ENCODE measurements at regions not wholly inside any gene's neighbourhood (a gene's known extent, or its start where the extent isn't known, plus 50 kb on each side); places are given as distances from the start of the nearest gene placed in this dataset.

GRCh38 chr6:40312213-40313015 lies 274.8 kb downstream of the LRFN2 start:
- DNase-seq, result no peak

- DNase-seq, result peak; percentile 26
Observed at GRCh38 chr6:40308533-40309306, 278.4 kb downstream of the LRFN2 start.

GRCh38 chr6:40307712-40308111 lies 279.5 kb downstream of the LRFN2 start:
- DNase-seq, result no peak

- DNase-seq, result no peak
Observed at GRCh38 chr6:40302856-40303454, 284.2 kb downstream of the LRFN2 start.

- DNase-seq, result no peak
Observed at GRCh38 chr6:40299681-40300080, 287.5 kb downstream of the LRFN2 start.

- DNase-seq, result no peak
Observed at GRCh38 chr6:40298207-40298606, 289.0 kb downstream of the LRFN2 start.

- no peak for DNase-seq
Observed at GRCh38 chr6:40295251-40295950, 291.8 kb downstream of the LRFN2 start.

- no peak for DNase-seq
Observed at GRCh38 chr6:40293460-40294185, 293.5 kb downstream of the LRFN2 start.

GRCh38 chr6:40293060-40293459 lies 294.1 kb downstream of the LRFN2 start:
- DNase-seq, result no peak

- no peak for DNase-seq
Observed at GRCh38 chr6:40290816-40291215, 296.3 kb downstream of the LRFN2 start.

GRCh38 chr6:40288919-40289318 lies 298.2 kb downstream of the LRFN2 start:
- no peak for DNase-seq

GRCh38 chr6:40287296-40287850 lies 299.8 kb downstream of the LRFN2 start:
- DNase-seq, result no peak

GRCh38 chr6:40286721-40287120 lies 300.4 kb downstream of the LRFN2 start:
- no peak for DNase-seq

- no peak for DNase-seq
Observed at GRCh38 chr6:40285996-40286395, 301.2 kb downstream of the LRFN2 start.

GRCh38 chr6:40285535-40285934 lies 301.6 kb downstream of the LRFN2 start:
- DNase-seq, result no peak

GRCh38 chr6:40282986-40283385 lies 304.2 kb downstream of the LRFN2 start:
- DNase-seq, result no peak

- no peak for DNase-seq
Observed at GRCh38 chr6:40281402-40281801, 305.8 kb downstream of the LRFN2 start.

GRCh38 chr6:40280231-40280630 lies 306.9 kb downstream of the LRFN2 start:
- no peak for DNase-seq

GRCh38 chr6:40276141-40276540 lies 311.0 kb downstream of the LRFN2 start:
- DNase-seq, result no peak

- DNase-seq, result no peak
Observed at GRCh38 chr6:40274058-40274457, 313.1 kb downstream of the LRFN2 start.

- DNase-seq, result no peak
Observed at GRCh38 chr6:40268614-40269013, 318.6 kb downstream of the LRFN2 start.

GRCh38 chr6:40268166-40268565 lies 319.0 kb downstream of the LRFN2 start:
- DNase-seq, result no peak

Measured in effector CD4-positive, alpha-beta T cell (primary cell).